GM18907 (cell line): ENCODE measurements at regions not wholly inside any gene's neighbourhood (a gene's known extent, or its start where the extent isn't known, plus 50 kb on each side); places are given as distances from the start of the nearest gene placed in this dataset.

Experiments used
- ATAC-seq: cut with Tn5 transposase; IDR thresholded peaks from one replicate; pipeline ENCODE4 v1.9.1; 2021; ENCODE audit warnings: mild to moderate bottlenecking, moderate library complexity; ENCODE audit not compliant: unreplicated experiment

- no peak for ATAC-seq
Observed at GRCh38 chr1:94599095-94599813, 57.7 kb upstream of the F3 start.

GRCh38 chr1:94597701-94598100 is 56.1 kb upstream of the F3 start:
- no peak for ATAC-seq

GRCh38 chr1:94596260-94596659 is 54.7 kb upstream of the F3 start:
- no peak for ATAC-seq

- ATAC-seq, result no peak
Observed at GRCh38 chr1:94595658-94596057, 54.1 kb upstream of the F3 start.

- ATAC-seq, result no peak
Observed at GRCh38 chr1:94593611-94594010, 52.1 kb upstream of the F3 start.

- ATAC-seq, result no peak
Observed at GRCh38 chr1:94592571-94592920, 51.0 kb upstream of the F3 start.

GRCh38 chr1:94591823-94592570 is 50.4 kb upstream of the F3 start:
- ATAC-seq, result no peak
